HG03469 (cell line): ENCODE measurements at regions not wholly inside any gene's neighbourhood (a gene's known extent, or its start where the extent isn't known, plus 50 kb on each side); places are given as distances from the start of the nearest gene placed in this dataset.

Experiments used
- ATAC-seq: cut with Tn5 transposase; IDR thresholded peaks from one replicate; pipeline ENCODE4 v1.9.1; 2021; ENCODE audit warnings: mild to moderate bottlenecking, moderate library complexity, moderate number of reproducible peaks; ENCODE audit not compliant: unreplicated experiment

- ATAC-seq: no peak
These were observed 542.3 kb downstream of the PSAT1 start for GRCh38 chr9:78839252-78839651.

- no peak for ATAC-seq
These were observed 551.1 kb downstream of the PSAT1 start for GRCh38 chr9:78848061-78848460.

- no peak for ATAC-seq
These were observed 559.2 kb downstream of the PSAT1 start for GRCh38 chr9:78856144-78856543.

GRCh38 chr9:78856781-78857180 is 559.9 kb downstream of the PSAT1 start:
- no peak for ATAC-seq

- ATAC-seq: no peak
These were observed 560.7 kb downstream of the PSAT1 start for GRCh38 chr9:78857373-78858225.

GRCh38 chr9:78858266-78858665 is 561.3 kb downstream of the PSAT1 start:
- no peak for ATAC-seq

GRCh38 chr9:78860801-78861475 is 564.0 kb downstream of the PSAT1 start:
- no peak for ATAC-seq

GRCh38 chr9:78863531-78863930 is 566.6 kb downstream of the PSAT1 start:
- no peak for ATAC-seq

- no peak for ATAC-seq
These were observed 568.8 kb downstream of the PSAT1 start for GRCh38 chr9:78865737-78866136.

GRCh38 chr9:78866207-78867132 is 569.5 kb downstream of the PSAT1 start:
- no peak for ATAC-seq

GRCh38 chr9:78871086-78871451 is 574.1 kb downstream of the PSAT1 start:
- ATAC-seq: no peak

- ATAC-seq: no peak
These were observed 574.8 kb downstream of the PSAT1 start for GRCh38 chr9:78871452-78872331.

- no peak for ATAC-seq
These were observed 577.1 kb downstream of the PSAT1 start for GRCh38 chr9:78874061-78874460.

- ATAC-seq: no peak
These were observed 582.6 kb downstream of the PSAT1 start for GRCh38 chr9:78879324-78880100.

- no peak for ATAC-seq
These were observed 584.4 kb downstream of the PSAT1 start for GRCh38 chr9:78881295-78881694.

- no peak for ATAC-seq
These were observed 585.6 kb downstream of the PSAT1 start for GRCh38 chr9:78882481-78882880.

- ATAC-seq: no peak
These were observed 587.8 kb downstream of the PSAT1 start for GRCh38 chr9:78884611-78885150.

GRCh38 chr9:78892182-78892581 is 595.3 kb downstream of the PSAT1 start:
- no peak for ATAC-seq

- ATAC-seq: no peak
These were observed 595.8 kb downstream of the PSAT1 start for GRCh38 chr9:78892769-78893168.
